Testis (tissue), 2 donors: ENCODE measurements at regions not wholly inside any gene's neighbourhood (a gene's known extent, or its start where the extent isn't known, plus 50 kb on each side); places are given as distances from the start of the nearest gene placed in this dataset.

Experiments used
- CTCF ChIP-seq, 3 experiments: fragments of 450-650 bp in 2 of 3; fragments of 200-600 bp in 1 of 3; sonication (generic) in 1 of 3; IDR thresholded peaks; one replicate each; pipeline ENCODE4 v1.5.1; 2016 to 2019; ENCODE audit warnings: antibody characterized with exemption in 3 of 3, mild to moderate bottlenecking in 2 of 3, moderate library complexity in 1 of 3
- POLR2A ChIP-seq: fragments of 450-650 bp; IDR thresholded peaks from one replicate; pipeline ENCODE4 v1.6.1; 2017; ENCODE audit warnings: antibody characterized with exemption, mild to moderate bottlenecking, moderate library complexity

GRCh38 chr6:115601064-115601463 lies 459.6 kb downstream of the FRK start:
- TF ChIP-seq POLR2A (no peak), CTCF (IDR thresholded peaks at IDR 0.05) (no peak)
